OCI-M2 (cell line): ENCODE measurements at regions not wholly inside any gene's neighbourhood (a gene's known extent, or its start where the extent isn't known, plus 50 kb on each side); places are given as distances from the start of the nearest gene placed in this dataset.
"Not testable (repeated sequence)": the region's sequence is repeated elsewhere in the genome, so short reads cannot be mapped to it uniquely, and the experiment has no call there.

Experiments
- DNase-seq: peaks from one replicate; lab custom pipeline; 2025; ENCODE audit not compliant: unreplicated experiment; lab: John Stamatoyannopoulos, UW

DNA sequence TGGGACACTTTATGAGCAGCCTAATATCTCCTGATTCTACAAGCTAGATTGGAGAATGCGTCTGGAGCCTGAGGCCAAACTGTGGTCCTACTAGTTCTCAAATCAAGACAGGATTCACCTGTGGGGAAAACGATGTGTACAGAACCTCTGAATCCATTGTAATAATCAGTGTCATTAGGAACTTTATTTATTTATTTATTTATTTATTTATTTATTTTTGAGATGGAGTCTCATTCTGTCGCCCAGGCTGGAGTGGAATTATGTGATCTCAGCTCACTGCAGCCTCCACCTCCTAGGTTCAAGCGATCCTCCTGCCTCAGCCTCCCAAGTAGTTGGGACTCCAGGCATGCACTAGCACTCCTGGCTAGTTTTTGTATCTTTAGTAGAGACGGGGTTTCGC lies 52.6 kb upstream of the KIF26B start:
- not testable (repeated sequence) for DNase-seq

DNA sequence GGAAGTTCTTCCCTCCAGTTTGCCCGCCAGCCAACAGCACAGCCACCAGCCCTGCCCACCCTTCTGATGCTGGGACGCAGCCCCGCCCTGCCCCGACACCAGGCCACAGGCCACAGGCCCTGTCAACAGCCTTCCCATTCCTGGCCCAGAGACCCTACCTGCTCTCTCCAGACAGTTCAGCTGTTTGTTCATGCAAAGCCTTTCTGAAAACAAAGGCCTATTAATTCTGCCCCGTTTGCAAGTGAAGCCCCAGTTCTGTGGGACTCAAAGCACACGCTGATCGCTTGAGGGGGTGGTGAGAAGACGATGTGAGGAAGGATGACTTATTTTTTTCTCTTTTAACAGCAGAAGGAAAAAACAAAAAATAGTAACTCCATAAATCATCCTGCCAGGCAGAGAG lies 55.4 kb upstream of the KIF26B start:
- no peak for DNase-seq

DNA sequence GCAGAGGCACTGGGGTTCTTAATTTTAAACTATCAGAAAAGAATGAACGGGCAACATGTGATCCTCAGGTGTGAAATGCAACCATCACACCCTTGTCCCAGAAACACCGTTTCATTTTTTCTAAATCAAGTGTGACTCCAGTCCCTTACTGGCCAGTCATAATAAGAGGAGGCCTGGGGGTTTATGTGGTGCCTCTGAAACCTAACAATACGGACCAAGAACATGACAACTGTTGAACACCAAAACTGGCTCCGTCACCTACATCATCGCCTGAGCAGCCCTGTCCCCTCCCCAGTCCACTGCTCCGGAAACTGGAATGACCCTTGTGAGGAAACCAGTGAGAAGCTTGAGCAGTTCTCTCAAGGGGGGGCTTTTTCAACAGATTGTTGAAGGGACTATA lies 55.9 kb upstream of the KIF26B start:
- no peak for DNase-seq

GRCh38 chr1:245096311-245097066 lies 58.3 kb upstream of the KIF26B start:
- DNase-seq: no peak

GRCh38 chr1:245095903-245096302 lies 58.9 kb upstream of the KIF26B start:
- no peak for DNase-seq

DNA sequence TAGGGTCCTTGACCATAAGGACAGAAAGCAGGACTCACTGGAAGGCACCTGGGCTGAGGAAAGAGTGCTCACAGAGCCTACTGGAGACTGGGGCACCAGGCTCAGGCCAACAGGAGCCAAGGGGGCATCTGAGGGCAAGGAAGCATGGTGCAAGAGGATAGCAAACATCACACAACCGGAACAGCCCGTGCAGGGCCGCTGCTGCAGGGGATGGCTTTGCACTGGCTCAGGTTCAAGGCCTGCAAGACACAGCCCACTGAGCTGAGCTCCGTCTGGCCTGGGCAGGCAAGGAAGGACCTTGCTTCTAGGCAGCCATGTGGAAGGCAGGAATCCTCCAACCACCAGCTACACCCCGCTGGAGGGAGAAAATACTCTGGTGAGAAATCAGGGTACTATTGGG lies 59.8 kb upstream of the KIF26B start:
- DNase-seq: no peak

DNA sequence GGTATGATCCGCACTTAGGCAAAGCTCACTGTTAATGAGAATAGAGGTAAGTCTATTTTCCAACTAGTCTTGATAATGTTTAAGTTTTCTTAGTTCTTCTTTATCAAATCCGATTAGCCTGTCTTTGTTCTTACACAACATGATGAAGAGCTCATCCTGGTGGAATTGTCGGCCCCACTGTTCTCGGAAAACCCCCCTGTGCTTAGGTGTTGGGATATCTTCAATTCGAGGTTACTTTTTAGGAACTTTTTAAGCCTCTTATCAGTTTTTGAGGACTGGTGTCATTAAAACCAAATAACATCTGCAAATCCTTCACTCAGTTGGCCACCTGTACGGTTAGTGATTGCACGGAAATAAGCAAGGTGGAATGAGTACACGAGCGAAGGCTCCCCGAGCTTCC lies 60.7 kb upstream of the KIF26B start:
- DNase-seq: no peak

DNA sequence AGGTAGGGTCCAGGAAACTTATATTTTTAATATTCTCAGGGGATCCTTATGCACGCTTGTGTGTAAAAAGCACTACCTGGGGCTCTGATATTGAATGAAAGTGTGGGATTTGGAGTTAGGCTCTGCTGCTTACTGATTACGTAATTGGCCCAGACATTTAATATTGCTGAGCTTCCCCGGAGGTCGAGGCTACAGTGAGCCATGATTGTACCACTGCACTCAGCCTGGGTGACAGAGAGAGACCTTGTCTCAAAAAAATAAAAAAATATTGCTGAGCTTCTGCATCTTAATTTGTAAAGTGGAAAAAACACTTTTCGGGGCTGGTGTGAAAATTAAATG lies 62.2 kb upstream of the KIF26B start:
- DNase-seq: no peak

- DNase-seq: no peak
Observed at GRCh38 chr1:245091818-245092637, 62.8 kb upstream of the KIF26B start.

- no peak for DNase-seq
Observed at GRCh38 chr1:245091171-245091621, 63.6 kb upstream of the KIF26B start.

DNA sequence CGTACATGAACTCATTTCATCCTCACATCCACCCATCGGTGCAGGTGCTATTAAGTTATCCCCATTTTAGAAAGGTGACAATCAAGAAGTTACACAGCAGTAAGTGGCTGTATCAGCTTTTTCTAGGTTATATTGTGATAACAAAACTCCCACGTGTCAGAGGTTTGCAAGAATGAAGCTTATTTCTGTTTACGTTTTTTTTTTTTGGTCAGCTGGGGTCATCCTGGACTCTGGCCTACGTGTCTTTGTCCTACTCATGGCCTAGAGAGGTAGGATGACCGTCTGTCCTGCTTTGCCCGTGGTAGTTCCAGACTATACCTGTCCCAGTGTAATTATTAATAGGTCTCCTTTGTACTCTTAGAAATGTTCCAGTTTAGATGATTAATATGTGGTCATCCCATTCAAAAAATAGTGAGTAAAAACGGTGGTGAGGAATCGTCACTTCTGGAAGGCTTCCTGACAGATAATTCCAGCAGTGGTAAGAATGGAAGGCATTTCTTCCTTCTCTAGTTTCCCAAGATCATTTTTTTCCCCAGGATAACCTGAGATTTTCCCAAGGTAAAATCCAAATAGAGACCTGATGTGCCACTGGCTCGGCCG lies 64.2 kb upstream of the KIF26B start:
- DNase-seq: no peak

GRCh38 chr1:245087723-245088122 lies 67.1 kb upstream of the KIF26B start:
- no peak for DNase-seq

DNA sequence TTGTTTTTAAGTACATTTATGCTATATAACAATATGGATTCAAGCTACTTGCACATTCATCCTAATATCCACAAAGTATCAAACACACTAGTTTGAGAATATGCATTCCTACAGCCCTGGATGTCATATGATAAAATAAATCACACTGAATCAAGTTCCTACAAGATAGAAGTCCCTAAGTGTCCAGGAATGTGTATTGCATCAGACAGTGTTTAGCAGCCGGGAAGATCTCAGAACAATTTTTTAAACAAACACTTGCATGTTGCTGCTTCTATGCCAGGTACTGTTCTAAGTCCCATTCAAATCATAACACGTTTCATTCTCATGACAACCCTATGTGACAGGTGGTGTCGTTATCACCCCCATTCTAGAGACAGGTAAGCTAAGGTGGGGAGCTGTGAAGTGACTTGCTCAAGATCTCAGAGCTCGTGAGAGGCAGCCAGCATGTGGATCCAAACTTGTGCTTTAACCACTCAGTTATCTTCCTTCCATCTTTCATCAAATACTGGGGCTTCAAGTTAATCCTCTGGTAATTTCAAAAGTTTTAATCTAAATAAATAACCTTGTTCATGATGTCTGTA lies 68.3 kb upstream of the KIF26B start:
- no peak for DNase-seq

- no peak for DNase-seq
Observed at GRCh38 chr1:245085508-245086095, 69.2 kb upstream of the KIF26B start.

DNA sequence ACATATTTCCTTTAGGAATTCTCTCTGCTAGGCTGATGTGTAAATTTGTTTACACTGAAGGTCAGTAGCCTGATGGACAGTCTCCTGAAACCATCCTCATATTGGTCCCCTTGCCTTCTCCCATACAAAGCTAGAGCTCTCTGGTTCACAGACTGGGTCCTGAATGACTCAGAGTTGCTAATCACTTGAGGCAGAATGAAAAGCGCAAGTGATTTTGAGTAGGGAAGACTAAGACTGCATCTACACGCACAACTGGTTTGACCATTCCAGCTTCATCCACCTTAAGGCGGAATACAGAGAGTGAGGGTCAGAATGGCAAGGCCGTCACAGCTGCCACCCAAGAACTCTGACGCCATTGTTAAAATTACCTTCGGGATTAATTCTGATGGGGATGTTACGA lies 70.2 kb upstream of the KIF26B start:
- no peak for DNase-seq

- DNase-seq: no peak
Observed at GRCh38 chr1:245079021-245079609, 75.7 kb upstream of the KIF26B start.

- DNase-seq: no peak
Observed at GRCh38 chr1:245074898-245075297, 79.9 kb upstream of the KIF26B start.

GRCh38 chr1:245074232-245074747 lies 80.5 kb upstream of the KIF26B start:
- DNase-seq: no peak

DNA sequence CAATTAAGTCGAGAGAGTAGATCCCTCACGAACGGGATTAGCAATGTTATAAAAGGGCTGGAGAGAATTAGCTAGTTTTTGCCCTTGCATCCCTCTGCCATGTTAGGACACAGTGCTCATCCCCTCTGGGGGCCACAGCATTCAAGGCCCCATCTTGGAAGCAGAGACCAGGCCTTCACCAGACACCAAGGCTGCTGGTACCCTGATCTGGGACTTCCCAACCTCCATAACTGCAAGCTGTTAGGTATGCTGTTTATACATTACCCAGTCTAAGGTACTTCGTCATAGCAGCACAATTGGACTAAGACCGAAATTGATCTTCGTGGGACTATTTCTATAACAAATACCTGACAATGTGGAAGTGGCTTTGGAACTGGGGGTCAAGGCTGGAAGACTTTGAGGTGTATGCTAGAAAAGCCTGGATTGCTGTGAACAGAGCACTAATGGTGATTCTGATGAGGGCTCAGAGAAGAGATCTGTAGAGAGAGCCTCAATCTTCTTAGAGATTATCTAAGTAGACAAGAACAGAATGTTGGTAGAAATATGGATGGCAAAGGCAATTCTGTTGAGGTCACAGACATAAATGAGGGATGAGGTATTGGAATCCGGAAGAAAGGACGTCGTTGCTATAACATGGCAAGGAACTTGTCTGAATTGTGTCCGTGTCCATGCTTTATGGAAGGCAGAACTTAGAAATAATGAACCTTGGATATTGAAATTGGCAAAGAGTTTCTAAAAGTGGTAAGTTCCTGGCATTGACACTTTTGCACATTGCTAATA lies 83.8 kb upstream of the KIF26B start:
- no peak for DNase-seq

- no peak for DNase-seq
Observed at GRCh38 chr1:245067257-245067656, 87.5 kb upstream of the KIF26B start.
